Inflammatory macrophage (primary cell): ENCODE measurements at regions not wholly inside any gene's neighbourhood (a gene's known extent, or its start where the extent isn't known, plus 50 kb on each side); places are given as distances from the start of the nearest gene placed in this dataset.

Source experiments
- DNase-seq, 2 donors: peaks; one replicate each; pipeline ENCODE4 v3.0.0-alpha.2; 2020 to 2022

- DNase-seq: no peak
Observed at GRCh38 chr22:27019827-27020226, 362.4 kb downstream of the MIAT start.

- no peak for DNase-seq
Observed at GRCh38 chr22:27022274-27022895, 365.0 kb downstream of the MIAT start.

- DNase-seq: no peak
Observed at GRCh38 chr22:27022896-27023361, 365.5 kb downstream of the MIAT start.

GRCh38 chr22:27023591-27023990, 366.2 kb downstream of the MIAT start:
- DNase-seq: no peak

GRCh38 chr22:27024982-27025381, 367.6 kb downstream of the MIAT start:
- no peak for DNase-seq

GRCh38 chr22:27028093-27028492, 370.7 kb downstream of the MIAT start:
- no peak for DNase-seq

- no peak for DNase-seq
Observed at GRCh38 chr22:27029584-27030130, 372.3 kb downstream of the MIAT start.

- DNase-seq: peak in 1 of 2 donors; percentile 7
Observed at GRCh38 chr22:27032091-27032761, 374.8 kb downstream of the MIAT start.

- no peak for DNase-seq
Observed at GRCh38 chr22:27041745-27042310, 384.4 kb downstream of the MIAT start.

- no peak for DNase-seq
Observed at GRCh38 chr22:27043262-27043661, 385.9 kb downstream of the MIAT start.

GRCh38 chr22:27045103-27045947, 387.9 kb downstream of the MIAT start:
- DNase-seq: no peak

GRCh38 chr22:27046086-27046485, 388.7 kb downstream of the MIAT start:
- DNase-seq: no peak

GRCh38 chr22:27046603-27047002, 389.2 kb downstream of the MIAT start:
- no peak for DNase-seq

- no peak for DNase-seq
Observed at GRCh38 chr22:27050771-27051170, 393.4 kb downstream of the MIAT start.

- no peak for DNase-seq
Observed at GRCh38 chr22:27051407-27051806, 394.0 kb downstream of the MIAT start.

GRCh38 chr22:27057717-27058116, 400.3 kb downstream of the MIAT start:
- no peak for DNase-seq

GRCh38 chr22:27060190-27060589, 402.8 kb downstream of the MIAT start:
- no peak for DNase-seq

- no peak for DNase-seq
Observed at GRCh38 chr22:27062910-27063309, 405.5 kb downstream of the MIAT start.

GRCh38 chr22:27063406-27063805, 406.0 kb downstream of the MIAT start:
- no peak for DNase-seq

- no peak for DNase-seq
Observed at GRCh38 chr22:27063841-27064240, 406.5 kb downstream of the MIAT start.

GRCh38 chr22:27064386-27064785, 407.0 kb downstream of the MIAT start:
- peak; percentile 6 to 7 for DNase-seq

GRCh38 chr22:27065279-27065678, 407.9 kb downstream of the MIAT start:
- DNase-seq: no peak

GRCh38 chr22:27066856-27067255, 409.5 kb downstream of the MIAT start:
- DNase-seq: no peak
